ENCODE measurements at regions not wholly inside any gene's neighbourhood (a gene's known extent, or its start where the extent isn't known, plus 50 kb on each side); places are given as distances from the start of the nearest gene placed in this dataset.

GRCh38 chr16:54389836-54390494 lies 103.4 kb upstream of the IRX3 start:
- H3K27ac ChIP-seq, result no peak overlapping the region
- TF ChIP-seq, protein P1, sequence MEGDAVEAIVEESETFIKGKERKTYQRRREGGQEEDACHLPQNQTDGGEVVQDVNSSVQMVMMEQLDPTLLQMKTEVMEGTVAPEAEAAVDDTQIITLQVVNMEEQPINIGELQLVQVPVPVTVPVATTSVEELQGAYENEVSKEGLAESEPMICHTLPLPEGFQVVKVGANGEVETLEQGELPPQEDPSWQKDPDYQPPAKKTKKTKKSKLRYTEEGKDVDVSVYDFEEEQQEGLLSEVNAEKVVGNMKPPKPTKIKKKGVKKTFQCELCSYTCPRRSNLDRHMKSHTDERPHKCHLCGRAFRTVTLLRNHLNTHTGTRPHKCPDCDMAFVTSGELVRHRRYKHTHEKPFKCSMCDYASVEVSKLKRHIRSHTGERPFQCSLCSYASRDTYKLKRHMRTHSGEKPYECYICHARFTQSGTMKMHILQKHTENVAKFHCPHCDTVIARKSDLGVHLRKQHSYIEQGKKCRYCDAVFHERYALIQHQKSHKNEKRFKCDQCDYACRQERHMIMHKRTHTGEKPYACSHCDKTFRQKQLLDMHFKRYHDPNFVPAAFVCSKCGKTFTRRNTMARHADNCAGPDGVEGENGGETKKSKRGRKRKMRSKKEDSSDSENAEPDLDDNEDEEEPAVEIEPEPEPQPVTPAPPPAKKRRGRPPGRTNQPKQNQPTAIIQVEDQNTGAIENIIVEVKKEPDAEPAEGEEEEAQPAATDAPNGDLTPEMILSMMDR (IDR thresholded peaks at IDR 0.05), result no peak
- TF ChIP-seq ZFX (IDR thresholded peaks at IDR 0.05; ENCODE audit: borderline replicate concordance), result no peak

- TF ChIP-seq, protein P1 (IDR thresholded peaks at IDR 0.05), result no peak
- TF ChIP-seq ZFX (IDR thresholded peaks at IDR 0.05; ENCODE audit: borderline replicate concordance), result no peak
Measured at GRCh38 chr16:54385141-54385540, 98.6 kb upstream of the IRX3 start.

GRCh38 chr16:54381601-54382313 lies 95.2 kb upstream of the IRX3 start:
- TF ChIP-seq ZFX (IDR thresholded peaks at IDR 0.05; ENCODE audit: borderline replicate concordance), result no peak
- TF ChIP-seq, protein P1 (IDR thresholded peaks at IDR 0.05), result no peak
- H3K27ac ChIP-seq, result no peak overlapping the region

More at GRCh38 chr16:54385141-54385540, 98.6 kb upstream of the IRX3 start:
- H3K27ac ChIP-seq, result no peak overlapping the region

- TF ChIP-seq, protein P1 (IDR thresholded peaks at IDR 0.05), result no peak
- no peak for TF ChIP-seq ZFX (IDR thresholded peaks at IDR 0.05; ENCODE audit: borderline replicate concordance)
- H3K27ac ChIP-seq, result no peak overlapping the region
Measured at GRCh38 chr16:54375071-54375470, 88.5 kb upstream of the IRX3 start.

DNA sequence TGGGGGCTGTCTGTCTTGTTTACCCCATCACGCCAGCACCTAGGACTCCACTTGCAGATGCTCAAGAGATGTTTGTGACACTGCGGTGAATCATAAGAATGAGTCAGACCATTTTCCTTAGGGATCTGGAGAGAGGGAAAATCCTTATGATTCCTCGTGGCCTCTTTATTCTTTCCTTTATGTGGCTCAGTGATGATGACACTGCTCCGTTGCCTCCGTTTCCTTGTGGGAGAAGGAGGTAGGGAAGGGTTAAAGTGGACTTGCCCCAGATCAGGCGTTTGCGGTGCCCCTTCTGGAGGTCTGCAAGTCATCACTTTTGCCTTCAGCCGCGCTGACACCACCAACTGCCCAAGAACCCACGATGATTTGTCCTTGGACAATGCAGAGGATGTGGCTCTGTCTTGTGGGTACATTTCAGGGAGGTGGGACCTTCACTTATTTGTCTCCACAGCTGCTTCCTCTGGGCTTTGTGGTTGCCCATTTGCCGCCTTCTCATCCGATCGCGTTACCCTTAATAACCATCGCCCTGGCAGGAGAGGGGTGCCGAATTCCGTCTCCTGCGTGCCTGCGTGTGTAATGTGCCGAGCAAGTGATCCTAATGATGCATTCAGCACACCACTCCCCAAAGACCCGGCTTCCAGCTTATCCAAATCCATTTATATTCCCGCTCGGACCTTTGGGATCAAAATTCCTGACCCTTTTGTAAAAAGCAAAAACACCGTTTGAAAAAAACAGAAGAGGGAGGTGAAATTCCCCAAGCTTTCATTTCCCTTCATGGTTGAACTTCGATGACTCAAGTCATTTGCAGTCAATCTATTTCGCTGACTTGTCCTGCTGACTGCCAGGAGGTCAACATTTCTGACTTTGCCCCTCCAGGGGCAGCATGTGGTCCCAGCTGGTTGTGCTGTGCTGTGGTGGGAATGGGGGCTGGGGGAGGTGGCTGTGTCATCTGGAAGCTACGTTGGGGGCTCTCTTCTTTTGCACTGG lies 87.2 kb upstream of the IRX3 start:
- no peak overlapping the region for H3K27ac ChIP-seq
- TF ChIP-seq, protein P1 (IDR thresholded peaks at IDR 0.05), result no peak
- no peak for TF ChIP-seq ZFX (IDR thresholded peaks at IDR 0.05; ENCODE audit: borderline replicate concordance)

GRCh38 chr16:54370278-54371040 lies 83.9 kb upstream of the IRX3 start:
- H3K27ac ChIP-seq, result no peak overlapping the region
- TF ChIP-seq ZFX (IDR thresholded peaks at IDR 0.05; ENCODE audit: borderline replicate concordance), result no peak
- TF ChIP-seq, protein P1 (IDR thresholded peaks at IDR 0.05), result no peak
